MM.1S (cell line): ENCODE measurements at regions not wholly inside any gene's neighbourhood (a gene's known extent, or its start where the extent isn't known, plus 50 kb on each side); places are given as distances from the start of the nearest gene placed in this dataset.

Experiments used
- EZH2 ChIP-seq: fragments of 300-600 bp; sonication (generic); optimal IDR thresholded peaks from 2 replicates; pipeline ENCODE3; 2017; ENCODE audit warnings: low read depth, mild to moderate bottlenecking, antibody characterized with exemption, low read length, mixed read lengths
- TF ChIP-seq, protein P1 (sequence below): fragments of 300-600 bp; sonication (generic); IDR thresholded peaks from 2 replicates; pipeline ENCODE4 v1.5.1; 2016; ENCODE audit warnings: antibody characterized with exemption, low read length, mixed read lengths

DNA sequence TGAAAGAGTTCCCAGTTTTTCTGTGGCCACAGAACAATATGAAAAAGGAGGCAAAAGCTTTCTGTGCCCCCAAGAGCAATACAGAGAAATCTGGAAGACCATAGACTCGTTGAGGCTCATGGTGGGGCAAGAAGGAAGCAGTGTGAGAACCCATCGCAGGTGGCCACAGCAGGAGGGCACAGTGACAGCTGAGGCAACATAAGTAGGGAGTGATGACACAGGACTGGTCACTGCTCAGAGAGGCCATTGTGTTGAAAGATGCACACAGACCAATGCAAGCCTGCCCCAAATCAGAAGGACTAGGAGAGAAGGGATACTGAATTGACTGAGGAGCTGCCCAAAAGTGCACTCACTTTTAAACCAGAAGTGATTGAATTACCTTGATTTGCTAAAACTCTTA lies 483.6 kb downstream of the EPHA4 start:
- TF ChIP-seq EZH2: no peak
- TF ChIP-seq, protein P1, sequence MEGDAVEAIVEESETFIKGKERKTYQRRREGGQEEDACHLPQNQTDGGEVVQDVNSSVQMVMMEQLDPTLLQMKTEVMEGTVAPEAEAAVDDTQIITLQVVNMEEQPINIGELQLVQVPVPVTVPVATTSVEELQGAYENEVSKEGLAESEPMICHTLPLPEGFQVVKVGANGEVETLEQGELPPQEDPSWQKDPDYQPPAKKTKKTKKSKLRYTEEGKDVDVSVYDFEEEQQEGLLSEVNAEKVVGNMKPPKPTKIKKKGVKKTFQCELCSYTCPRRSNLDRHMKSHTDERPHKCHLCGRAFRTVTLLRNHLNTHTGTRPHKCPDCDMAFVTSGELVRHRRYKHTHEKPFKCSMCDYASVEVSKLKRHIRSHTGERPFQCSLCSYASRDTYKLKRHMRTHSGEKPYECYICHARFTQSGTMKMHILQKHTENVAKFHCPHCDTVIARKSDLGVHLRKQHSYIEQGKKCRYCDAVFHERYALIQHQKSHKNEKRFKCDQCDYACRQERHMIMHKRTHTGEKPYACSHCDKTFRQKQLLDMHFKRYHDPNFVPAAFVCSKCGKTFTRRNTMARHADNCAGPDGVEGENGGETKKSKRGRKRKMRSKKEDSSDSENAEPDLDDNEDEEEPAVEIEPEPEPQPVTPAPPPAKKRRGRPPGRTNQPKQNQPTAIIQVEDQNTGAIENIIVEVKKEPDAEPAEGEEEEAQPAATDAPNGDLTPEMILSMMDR: no peak
